Glomerular visceral epithelial cell (primary cell): ENCODE measurements at regions not wholly inside any gene's neighbourhood (a gene's known extent, or its start where the extent isn't known, plus 50 kb on each side); places are given as distances from the start of the nearest gene placed in this dataset.

Experiments
- DNase-seq: peaks from one replicate; pipeline ENCODE4 v3.0.0-alpha.2; 2016; ENCODE audit errors: extremely low spot score

GRCh38 chr6:164108869-164109769 lies 694.6 kb downstream of the QKI start:
- peak; percentile 72 for DNase-seq

DNA sequence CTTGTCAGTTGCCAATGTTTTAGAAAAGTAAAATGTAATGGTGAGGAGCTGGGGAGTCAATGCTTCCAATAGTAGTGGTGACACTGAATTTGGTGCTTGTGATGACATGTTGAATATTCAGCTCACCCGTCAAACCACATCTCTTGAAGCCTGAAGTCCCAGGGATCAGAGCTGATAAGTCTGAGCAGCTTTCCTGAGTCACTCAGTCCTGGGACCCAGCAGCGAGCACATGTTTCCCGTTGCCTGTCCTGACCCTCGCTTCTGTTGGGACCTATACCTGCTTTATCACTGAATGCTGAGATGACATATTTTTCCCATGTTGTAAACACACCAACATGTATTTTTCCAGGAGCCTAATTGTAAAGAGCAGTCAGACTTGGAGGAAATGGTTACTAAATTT lies 693.6 kb downstream of the QKI start:
- no peak for DNase-seq

DNA sequence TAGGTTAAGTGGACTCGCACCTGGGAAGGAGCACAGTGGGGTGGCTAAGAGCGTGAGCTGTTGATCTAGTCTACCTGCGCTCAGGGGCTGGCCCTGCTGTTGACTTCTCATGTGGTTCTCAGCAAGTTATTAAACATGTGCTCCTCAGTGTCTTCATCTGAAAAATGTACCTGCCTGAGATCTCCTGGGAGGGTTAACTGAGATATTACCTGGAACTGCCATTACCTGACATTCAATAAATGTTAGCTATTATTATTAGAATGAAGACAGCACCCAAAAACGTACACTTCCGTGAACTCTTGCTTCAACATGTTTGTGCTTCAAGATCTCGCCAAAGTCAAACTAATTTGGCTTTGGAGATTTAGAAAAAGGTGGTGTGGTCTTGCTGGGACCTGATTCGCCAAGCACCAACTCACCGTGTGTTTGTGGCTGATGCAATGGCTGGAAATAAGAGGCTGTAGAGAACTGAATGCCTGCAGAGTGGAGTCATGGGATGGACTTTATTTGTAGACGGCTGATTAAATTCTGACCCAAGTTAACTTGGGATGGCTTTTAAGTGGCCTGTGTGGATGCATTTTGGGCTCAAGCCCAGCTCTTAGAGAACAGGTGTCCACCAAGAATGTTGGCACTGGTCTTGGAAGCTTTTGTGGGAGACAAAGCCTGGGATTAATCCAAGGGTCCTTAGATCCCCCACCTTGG lies 692.9 kb downstream of the QKI start:
- no peak for DNase-seq

DNA sequence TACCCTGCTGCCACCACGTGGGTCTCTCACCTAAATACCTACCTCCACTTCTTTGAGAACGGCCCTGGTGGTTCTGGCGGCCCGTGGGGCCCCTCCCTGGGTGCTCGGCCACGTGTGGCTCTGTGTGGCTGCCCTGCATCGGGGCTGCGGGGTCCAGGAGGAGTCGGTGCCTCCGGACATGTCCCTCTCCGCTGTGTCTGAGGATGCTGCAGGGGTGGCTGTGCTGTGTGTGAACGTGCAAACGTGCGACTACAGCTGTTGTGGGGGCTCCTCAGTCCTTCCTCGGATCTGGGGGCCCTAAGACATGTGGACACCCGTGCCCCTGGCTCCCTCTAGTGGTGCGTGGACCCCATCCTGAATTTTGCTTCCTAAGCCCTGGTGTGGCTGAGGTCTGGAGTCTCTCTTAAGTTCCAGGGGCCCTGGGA lies 691.8 kb downstream of the QKI start:
- DNase-seq = peak; percentile 20

GRCh38 chr6:164105705-164106104 lies 691.2 kb downstream of the QKI start:
- DNase-seq = no peak

GRCh38 chr6:164104432-164104831 lies 689.9 kb downstream of the QKI start:
- DNase-seq = no peak

- no peak for DNase-seq
These were observed 688.2 kb downstream of the QKI start for GRCh38 chr6:164102693-164103092.

- no peak for DNase-seq
These were observed 687.3 kb downstream of the QKI start for GRCh38 chr6:164101859-164102258.

DNA sequence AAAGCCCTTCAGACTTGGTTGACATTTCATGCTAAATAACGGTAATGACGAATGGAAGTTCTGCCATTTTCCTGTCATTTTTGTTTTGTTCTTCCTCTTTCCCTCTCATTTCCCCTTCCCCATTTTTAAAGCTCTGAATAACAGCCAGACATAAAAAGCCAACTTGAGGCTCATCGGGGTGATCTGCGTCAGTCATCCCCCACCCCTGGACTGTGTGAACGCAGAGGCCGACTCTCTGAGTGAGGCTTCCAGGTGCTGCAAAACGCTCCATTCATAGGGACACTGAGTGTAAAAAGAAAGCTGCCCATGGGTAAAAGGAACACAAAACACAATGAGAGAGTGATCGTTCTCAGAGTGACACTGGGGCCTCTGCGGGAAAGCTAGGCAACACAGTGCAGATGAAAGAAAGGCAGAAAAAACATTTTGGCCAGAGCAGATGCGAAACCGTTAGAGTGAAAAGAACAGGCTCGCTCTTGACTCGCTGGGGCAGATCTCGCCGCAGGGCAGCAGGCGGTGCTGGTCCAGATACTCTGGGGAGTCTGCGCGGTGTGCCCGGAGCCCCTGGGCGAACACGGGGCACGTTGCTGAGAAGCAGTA lies 684.8 kb downstream of the QKI start:
- DNase-seq = no peak

DNA sequence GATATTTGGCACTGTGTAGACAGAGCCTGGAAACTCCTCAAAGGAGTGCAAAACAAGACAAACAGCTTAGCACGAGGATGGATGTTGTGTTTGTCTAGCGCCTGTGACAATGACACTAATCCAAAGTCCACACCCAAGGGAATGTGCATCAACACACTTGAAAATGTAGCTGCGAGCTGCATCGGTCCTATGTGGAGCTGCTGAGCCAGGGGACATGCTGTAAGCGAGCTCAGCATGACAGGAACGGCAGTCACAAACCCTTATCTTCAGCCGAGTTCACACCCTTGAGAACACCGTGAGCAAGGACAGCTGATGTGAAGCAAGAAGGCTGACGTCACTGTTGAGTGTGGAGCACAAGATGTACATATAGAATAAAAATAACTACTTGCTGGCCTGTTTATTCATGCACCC lies 684.3 kb downstream of the QKI start:
- no peak for DNase-seq

GRCh38 chr6:164097551-164098398 lies 683.3 kb downstream of the QKI start:
- DNase-seq = peak; percentile 49

- no peak for DNase-seq
These were observed 682.5 kb downstream of the QKI start for GRCh38 chr6:164097056-164097455.

- peak; percentile 86 for DNase-seq
These were observed 680.5 kb downstream of the QKI start for GRCh38 chr6:164095056-164095455.

DNA sequence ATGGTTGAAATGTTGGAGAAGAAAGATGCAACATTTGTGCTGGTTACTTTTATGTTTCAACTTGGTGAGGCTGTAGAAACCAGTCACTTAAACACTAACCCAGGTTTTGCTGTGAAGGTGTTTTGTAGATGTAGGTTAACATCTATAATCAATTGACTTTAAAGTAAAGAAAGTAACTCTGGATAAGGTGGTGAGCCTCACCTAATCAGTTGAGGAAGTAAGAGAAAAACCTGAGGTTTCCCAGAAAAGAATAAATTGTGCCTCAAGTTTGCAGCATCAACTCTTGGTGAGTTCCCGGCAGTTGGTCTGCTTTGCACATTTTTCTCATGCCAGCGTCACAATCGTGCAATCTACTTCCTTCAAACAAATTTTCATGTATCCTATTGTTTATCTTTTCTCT lies 673.4 kb downstream of the QKI start:
- DNase-seq = no peak

GRCh38 chr6:164087211-164087610 lies 672.7 kb downstream of the QKI start:
- no peak for DNase-seq

DNA sequence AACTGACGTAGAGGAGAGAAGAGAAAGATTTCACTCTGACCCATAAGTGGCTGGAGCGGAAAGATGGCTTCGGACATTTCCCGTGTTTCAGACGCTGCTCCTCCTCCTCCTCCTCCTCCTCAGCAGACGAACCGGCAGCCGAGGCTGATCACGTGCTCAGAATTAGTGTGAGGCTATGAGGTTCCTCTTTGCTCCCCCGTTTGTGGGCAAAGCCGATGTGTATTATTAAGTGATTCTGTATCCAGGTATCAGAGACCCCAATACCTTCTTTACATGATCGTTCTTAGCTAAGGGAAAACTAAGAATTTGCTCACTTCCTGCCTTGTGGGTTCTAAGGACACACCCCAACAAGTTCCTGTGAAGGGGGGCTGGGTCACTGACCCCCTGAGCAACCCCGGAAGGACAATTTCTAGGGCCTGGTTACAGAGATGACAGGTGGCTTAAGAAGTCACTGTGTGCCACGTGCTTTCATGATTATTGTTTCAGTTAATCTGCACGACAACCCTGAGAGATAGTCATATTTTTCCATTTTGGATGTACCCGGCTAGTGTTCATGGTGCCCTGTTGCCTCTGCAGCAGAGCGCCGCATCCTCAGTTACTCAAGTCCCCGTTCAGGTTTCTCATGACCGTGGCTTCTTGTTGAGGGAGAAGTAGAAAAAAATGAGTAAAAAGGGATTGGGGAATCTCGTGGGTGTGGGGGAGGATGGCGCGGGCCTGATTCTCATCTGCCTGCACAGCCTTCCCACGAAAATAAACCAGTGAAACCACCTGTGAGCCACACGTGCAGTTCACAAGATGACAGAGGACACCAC lies 671.8 kb downstream of the QKI start:
- no peak for DNase-seq

DNA sequence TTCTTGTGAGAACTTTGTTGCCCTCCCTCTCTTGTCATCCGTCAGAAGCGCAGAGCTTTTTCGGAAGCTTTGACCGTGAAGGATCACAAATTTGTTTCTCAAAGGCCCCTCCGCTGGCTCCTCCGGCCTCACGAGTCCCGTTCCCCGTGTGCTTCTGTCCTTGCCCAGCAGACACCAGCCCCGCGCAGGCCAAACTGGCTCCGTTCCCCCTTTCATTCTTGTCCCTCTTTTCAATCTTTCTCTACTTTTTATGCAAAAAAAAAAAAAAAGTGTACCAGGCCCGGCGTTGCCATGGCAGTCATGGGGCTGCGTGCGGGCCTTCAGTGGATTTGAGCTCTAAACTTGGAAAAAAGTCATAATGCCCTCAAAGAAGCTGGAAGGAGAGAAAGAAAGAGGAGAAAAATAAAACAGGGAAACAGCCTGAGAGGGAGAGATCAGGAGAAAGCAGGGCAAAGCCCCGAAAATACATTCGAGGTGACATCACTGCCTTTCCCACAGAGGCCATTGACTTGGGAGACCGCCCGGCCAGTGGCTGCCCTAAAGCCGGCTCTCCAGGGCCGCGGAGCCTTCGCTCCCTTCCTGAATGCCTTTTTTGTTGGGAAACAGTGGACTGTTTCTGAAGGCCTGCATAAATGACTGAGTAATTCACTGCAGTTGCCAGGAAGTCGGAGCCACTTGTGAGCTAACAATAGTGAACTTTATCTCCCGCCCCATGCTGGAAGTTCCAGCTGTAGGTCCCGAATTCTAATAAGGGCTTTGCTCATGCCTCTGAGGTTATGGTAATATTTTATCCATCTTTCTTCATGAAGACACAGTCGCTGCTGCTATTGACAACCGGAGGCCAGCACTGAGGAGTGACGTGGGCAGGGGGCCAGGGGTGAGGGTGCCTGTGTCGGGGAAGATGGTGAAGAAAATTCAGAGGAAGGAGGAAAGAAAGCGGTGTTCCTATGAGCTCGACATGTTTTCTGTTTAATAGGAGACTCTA lies 670.9 kb downstream of the QKI start:
- DNase-seq = no peak

GRCh38 chr6:164079275-164079600 lies 664.7 kb downstream of the QKI start:
- DNase-seq = no peak

- DNase-seq = no peak
These were observed 664.2 kb downstream of the QKI start for GRCh38 chr6:164078532-164079274.
